Glutamatergic neuron (in vitro differentiated cells): ENCODE measurements at regions not wholly inside any gene's neighbourhood (a gene's known extent, or its start where the extent isn't known, plus 50 kb on each side); places are given as distances from the start of the nearest gene placed in this dataset.

Experiments
- DNase-seq: peaks from one replicate; pipeline ENCODE4 v3.0.0; 2022
- H3K27ac Mint-ChIP-seq: one replicate; pipeline ENCODE4 v1.8.0; 2020; ENCODE audit warnings: mild to moderate bottlenecking, mixed read lengths, inconsistent platforms; ENCODE audit not compliant: unreplicated experiment
- H3K27me3 Mint-ChIP-seq: one replicate; pipeline ENCODE4 v1.8.0; 2020; ENCODE audit warnings: mild to moderate bottlenecking, moderate library complexity, mixed read lengths, inconsistent platforms; ENCODE audit not compliant: unreplicated experiment
- H3K36me3 Mint-ChIP-seq: one replicate; pipeline ENCODE4 v1.8.0; 2020; ENCODE audit warnings: mild to moderate bottlenecking, mixed read lengths, inconsistent platforms; ENCODE audit not compliant: unreplicated experiment
- H3K4me1 Mint-ChIP-seq: one replicate; pipeline ENCODE4 v1.8.0; 2020; ENCODE audit warnings: mild to moderate bottlenecking, low read depth, mixed read lengths, inconsistent platforms; ENCODE audit not compliant: unreplicated experiment
- H3K4me3 Mint-ChIP-seq: one replicate; pipeline ENCODE4 v1.8.0; 2020; ENCODE audit warnings: mild to moderate bottlenecking, mixed read lengths, inconsistent platforms; ENCODE audit not compliant: unreplicated experiment
- H3K9me3 Mint-ChIP-seq: one replicate; pipeline ENCODE4 v1.8.0; 2020; ENCODE audit warnings: mild to moderate bottlenecking, moderate library complexity, mixed read lengths, inconsistent platforms; ENCODE audit not compliant: unreplicated experiment
- CTCF ChIP-seq: fragments of 200-600 bp; sonication (generic); IDR thresholded peaks from one replicate; pipeline ENCODE4 v1.5.0; 2021; ENCODE audit not compliant: partially characterized antibody, unreplicated experiment

DNA sequence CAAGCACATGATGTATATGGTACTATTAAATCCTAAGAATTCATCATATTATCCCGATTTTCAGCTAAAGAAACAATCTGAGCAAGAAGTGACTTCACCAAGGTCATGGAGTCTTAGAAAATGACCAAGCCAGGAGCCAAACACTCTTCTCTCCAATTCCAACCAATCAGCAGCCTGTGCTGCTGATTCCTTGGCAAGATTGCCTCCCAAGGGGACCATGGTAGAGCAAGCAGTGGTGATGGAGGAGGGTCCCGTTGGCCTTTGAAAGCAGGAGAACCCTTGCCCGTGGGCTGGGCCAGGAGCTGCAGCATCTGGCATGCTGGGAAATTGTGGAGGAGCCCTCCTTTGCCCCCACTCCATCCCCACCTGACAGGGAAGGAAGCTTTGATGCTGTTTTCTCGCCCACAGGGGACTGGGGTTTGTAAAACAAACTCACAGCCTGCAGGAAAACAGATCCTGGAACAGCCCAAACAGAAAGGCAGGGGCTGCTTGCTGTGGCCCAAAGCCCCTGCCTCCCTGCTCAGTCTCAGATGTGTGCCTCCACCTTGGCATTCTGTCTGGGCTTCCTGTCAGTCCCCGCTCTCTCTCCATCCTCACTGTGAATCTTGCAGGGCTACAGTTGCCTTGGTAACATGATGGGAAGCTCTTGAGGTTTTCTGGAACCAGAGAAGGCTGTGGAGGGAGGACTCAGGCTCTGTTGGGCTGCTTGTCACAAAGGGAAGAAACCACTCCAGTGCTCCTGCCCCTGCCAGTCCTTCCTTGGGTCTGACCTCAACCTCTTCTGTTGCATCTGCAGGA, 70.8 kb upstream of the HSPA9 start:
- peaks cover 47% of the 10 kb centered on the region for H3K4me1 Mint-ChIP-seq
- DNase-seq, result no peak
- H3K36me3 Mint-ChIP-seq, result no peaks in the 10 kb centered on the region
- H3K4me3 Mint-ChIP-seq, result no peak overlapping the region
- no peak for TF ChIP-seq CTCF
- H3K27ac Mint-ChIP-seq, result peak overlapping the region; percentile 43
- H3K9me3 Mint-ChIP-seq, result peaks cover 10% of the 10 kb centered on the region
- peaks cover 7% of the 10 kb centered on the region for H3K27me3 Mint-ChIP-seq

DNA sequence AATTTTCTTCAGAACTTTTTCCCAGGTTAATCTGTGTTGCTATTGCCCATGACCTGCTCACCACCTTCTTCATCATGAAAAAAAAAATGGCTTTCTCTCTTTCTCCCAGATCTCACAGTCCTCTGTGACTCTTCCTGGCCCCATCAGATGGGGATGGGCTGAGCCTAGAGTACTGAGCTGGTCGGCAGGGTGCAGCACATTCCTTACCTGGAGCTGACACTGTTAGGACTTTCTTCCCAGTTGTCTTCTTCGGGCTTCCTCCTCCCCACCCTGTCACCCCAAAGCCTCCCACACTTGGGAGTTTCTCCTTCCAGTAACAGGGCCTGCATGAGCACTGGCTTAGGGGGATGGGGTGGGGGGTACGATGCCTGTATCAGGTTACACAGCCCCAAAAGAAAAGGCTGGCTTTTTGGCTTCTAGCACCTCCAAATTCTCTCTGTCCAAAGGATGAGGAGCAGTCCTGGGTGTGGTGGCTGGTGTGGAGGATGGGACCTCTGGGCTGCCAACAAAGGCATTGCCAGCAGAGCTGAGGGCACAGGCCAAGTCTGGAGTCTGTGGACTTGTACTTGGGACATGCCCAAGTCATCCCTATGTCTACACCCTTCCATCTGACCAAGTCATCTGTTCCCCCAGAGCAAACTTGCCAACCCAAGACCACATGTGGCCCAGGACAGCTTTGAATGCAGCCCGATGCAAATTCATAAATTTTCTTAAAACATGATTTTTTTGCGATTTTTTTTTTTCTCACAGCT, 68.0 kb upstream of the HSPA9 start:
- no peak for DNase-seq

DNA sequence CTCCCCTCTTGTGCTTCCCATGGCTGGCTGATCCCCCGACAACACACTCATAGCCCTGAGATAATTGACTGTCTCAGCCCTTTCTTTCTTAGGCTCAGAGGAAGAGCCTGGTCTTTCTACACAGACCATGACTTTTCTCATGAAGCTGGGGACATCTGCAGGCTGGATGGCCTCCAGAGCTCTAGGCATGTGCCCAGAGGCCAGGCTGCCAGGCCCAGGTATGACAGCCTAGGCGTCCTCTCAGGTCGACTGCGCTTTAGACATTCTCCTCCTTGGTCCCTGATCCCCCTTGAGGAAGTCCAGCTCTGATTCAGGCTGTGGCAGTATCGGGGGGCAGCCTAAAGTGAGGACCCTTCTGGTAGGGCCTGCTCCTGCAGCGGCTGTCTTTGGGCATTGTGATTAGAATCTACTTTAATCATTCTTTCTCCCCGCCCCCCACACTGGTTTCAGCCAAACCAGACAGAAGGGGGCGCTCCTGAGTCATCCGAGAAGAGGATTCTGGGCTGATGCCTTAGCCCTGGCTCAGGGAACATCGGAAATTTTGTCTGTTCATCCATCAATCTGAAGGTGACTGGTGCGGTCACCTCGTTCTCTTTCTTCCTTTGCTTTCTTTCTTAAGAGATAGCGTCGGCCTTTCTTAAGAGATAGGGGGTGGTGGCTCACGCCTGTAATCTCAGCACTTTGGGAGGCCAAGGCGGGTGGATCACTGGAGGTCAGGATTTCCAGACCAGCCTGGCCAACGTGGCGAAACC, 66.5 kb upstream of the HSPA9 start:
- peaks cover 7% of the 10 kb centered on the region for H3K9me3 Mint-ChIP-seq
- H3K27ac Mint-ChIP-seq, result peak overlapping the region; percentile 48
- no peaks in the 10 kb centered on the region for H3K36me3 Mint-ChIP-seq
- H3K4me3 Mint-ChIP-seq, result no peak overlapping the region
- peak; percentile 94 for DNase-seq
- H3K27me3 Mint-ChIP-seq, result peaks cover 9% of the 10 kb centered on the region
- H3K4me1 Mint-ChIP-seq, result peaks cover 24% of the 10 kb centered on the region
- peak; percentile 94 for TF ChIP-seq CTCF

More for the DNA sequence above, 68.0 kb upstream of the HSPA9 start:
- Mint-ChIP-seq H3K4me1 (peaks cover 32% of the 10 kb centered on the region), H3K36me3 (no peaks in the 10 kb centered on the region), H3K9me3 (peaks cover 7% of the 10 kb centered on the region), H3K4me3 (no peak overlapping the region), H3K27ac (no peak overlapping the region), H3K27me3 (peaks cover 9% of the 10 kb centered on the region)
- TF ChIP-seq CTCF, result no peak

DNA sequence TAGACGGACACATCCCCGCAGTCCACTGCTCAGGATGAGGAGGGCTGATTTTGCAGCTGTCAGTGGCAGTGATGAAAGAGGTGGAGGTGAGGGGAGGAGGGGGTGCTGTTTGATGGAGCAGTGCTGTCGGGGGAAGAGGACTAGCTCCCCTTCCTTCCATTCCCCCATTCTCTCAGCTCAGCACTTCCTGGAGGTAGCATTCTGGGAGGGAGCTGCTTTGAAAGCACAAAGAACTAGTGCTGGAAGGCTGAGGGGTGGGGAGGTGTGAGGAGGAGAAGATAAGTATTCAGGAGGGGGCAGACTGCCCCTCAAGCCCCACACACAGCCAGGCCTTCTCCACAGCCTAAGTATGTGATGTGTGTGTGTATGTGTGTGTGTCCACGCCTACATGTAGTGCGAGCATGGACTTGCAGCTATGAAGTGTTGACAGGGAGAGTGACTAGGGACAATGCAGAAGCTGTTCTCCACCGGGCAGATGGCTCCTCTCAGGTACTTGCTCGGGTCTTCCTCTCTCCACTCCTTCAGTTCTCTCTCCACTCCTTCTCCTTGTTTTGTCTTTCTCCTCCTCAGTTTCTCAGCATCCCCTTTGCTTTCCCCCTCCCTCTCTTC, 65.5 kb upstream of the HSPA9 start:
- H3K4me1 Mint-ChIP-seq, result peaks cover 19% of the 10 kb centered on the region
- DNase-seq, result no peak
- no peak overlapping the region for H3K27ac Mint-ChIP-seq

More for the DNA sequence above, 65.5 kb upstream of the HSPA9 start:
- H3K4me3 Mint-ChIP-seq, result no peak overlapping the region
- no peak for TF ChIP-seq CTCF
- no peaks in the 10 kb centered on the region for H3K36me3 Mint-ChIP-seq
- H3K9me3 Mint-ChIP-seq, result peaks cover 8% of the 10 kb centered on the region
- peaks cover 9% of the 10 kb centered on the region for H3K27me3 Mint-ChIP-seq
